ENCODE measurements at regions not wholly inside any gene's neighbourhood (a gene's known extent, or its start where the extent isn't known, plus 50 kb on each side); places are given as distances from the start of the nearest gene placed in this dataset.

DNA sequence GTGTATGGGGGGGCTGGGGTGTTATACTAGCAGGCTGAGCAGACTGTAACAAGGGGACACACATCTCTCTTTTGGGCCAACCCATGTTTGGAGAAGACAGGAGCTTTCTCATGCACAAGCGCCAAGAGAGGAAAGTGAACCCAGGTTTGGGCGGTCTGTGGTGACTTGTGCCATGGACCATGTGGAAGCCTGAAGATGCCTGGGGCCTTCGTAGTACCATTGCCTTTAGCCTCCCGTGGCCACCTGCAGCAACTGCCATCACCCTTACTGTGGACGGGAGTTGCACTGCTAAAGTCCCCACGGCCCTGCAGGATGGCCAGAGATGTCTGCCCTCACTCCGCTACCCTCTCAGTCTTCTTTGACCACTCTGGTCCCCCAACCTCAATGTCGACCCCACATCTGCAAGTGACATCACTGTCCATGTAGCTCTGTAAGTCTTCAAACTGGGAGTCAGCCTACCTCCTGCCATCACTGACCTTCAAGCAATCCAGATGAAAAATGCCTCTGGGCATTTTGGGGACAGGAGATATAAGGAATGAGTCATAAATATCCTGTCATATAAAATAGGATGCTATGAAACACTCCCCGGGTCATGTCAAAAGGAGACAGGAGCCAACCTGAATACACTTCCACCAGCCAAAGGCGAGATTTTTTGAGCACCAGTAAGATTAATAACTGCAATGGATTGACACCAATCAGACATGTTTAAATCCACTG lies 74.7 kb upstream of the C15orf39 start:
- Histone ChIP-seq H3K4me3 (no peak overlapping the region), H3K27ac (no peak overlapping the region)

DNA sequence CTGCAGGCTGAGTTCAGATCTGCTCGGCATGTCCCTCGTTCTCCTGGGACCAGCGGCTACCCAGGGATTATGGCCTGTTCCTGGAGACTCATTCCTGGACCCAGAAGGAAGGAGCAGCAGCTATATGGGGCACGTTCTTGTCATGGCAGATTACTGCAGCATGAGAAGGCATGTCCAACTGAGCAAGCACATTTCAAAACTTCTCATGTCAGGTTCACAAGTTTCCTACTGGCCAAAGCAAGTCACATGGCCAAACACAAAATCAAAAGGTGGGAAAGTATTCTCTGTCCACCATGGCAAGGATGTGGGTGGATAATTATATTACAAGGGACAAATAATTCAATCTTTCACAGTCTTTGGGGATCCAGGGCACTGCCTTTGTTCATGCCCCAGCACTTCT lies 71.9 kb upstream of the C15orf39 start:
- Histone ChIP-seq H3K4me3 (no peak overlapping the region), H3K27ac (no peak overlapping the region)

DNA sequence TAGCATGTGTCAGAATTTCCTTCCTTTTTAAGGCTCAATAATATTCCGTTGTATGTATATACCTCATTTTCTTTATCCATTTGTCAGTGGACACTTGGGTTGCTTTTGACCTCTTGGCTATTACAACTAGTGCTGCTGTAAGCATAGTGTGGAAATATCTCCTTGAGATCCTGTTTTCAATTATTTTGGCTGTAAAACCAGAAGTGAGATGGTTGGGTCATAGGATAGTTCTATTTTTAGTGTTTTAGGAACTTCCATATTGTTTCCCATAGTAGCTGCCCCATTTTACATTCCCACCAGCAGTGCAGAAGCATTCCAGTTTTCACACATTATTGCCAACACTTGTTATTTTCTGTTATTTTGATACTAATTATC lies 70.4 kb upstream of the C15orf39 start:
- Histone ChIP-seq H3K4me3 (no peak overlapping the region), H3K27ac (peak overlapping the region in 6 of 21 experiments; percentile 14 to 66 (median 29))

DNA sequence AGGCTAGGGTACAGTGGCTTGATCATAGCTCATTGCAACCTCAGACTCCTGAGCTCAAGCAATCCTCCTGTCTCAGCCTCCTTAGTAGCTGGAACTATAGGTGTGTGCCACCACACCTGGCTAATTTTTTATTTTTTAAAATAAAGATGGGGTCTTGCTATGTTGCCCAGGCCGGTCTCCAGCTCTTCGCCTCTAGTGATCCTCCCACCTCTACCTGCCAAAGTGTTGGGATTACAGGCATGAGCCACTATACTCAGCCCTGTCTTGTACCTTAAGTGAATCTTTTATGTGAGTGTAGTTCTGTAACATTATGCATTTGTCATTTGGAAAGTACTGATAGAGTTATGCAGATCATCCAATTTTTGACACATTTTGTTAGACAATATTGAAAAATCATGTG lies 66.9 kb upstream of the C15orf39 start:
- H3K27ac ChIP-seq, result no peak overlapping the region
- H3K4me3 ChIP-seq, result no peak overlapping the region

DNA sequence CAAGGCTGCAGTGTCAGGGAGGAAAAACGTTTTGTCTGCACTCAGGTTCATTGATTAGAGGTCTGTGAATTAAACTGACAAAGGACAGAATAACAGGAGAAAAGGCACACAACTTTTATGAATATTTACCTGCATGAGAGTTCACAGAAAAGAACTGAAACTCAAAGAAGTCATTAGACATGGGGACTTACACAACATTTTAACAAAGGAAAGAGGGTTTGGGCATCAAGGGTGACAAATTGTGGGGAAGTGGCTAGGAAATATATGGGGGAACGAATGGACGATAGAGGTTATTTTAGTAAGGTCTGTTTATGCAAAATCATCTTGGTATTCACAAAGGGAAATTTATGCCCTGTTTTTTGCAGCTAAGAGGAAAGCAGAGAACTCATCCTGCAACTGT lies 65.6 kb upstream of the C15orf39 start:
- no peak overlapping the region for H3K27ac ChIP-seq

DNA sequence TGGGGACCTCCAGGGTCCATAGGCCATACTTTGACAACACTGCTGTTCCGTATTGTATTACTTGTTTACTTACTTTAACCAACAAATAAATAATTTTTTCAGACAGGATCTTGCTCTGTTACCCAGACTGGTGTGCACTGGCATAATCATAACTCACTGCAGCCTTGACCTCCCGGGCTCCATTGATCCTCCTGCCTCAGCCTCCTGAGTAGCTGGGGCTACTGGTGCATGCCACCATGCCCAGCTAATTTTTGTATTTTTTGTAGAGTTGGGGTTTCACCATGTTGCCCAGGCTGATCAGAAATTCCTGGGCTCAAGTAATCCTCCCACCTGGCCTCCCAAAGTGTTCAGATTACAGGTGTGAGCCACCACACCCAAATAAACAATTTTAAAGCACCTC lies 64.9 kb upstream of the C15orf39 start:
- no peak overlapping the region for H3K27ac ChIP-seq
- no peak overlapping the region for H3K4me3 ChIP-seq

More for the DNA sequence above, 65.6 kb upstream of the C15orf39 start:
- H3K4me3 ChIP-seq, result no peak overlapping the region

DNA sequence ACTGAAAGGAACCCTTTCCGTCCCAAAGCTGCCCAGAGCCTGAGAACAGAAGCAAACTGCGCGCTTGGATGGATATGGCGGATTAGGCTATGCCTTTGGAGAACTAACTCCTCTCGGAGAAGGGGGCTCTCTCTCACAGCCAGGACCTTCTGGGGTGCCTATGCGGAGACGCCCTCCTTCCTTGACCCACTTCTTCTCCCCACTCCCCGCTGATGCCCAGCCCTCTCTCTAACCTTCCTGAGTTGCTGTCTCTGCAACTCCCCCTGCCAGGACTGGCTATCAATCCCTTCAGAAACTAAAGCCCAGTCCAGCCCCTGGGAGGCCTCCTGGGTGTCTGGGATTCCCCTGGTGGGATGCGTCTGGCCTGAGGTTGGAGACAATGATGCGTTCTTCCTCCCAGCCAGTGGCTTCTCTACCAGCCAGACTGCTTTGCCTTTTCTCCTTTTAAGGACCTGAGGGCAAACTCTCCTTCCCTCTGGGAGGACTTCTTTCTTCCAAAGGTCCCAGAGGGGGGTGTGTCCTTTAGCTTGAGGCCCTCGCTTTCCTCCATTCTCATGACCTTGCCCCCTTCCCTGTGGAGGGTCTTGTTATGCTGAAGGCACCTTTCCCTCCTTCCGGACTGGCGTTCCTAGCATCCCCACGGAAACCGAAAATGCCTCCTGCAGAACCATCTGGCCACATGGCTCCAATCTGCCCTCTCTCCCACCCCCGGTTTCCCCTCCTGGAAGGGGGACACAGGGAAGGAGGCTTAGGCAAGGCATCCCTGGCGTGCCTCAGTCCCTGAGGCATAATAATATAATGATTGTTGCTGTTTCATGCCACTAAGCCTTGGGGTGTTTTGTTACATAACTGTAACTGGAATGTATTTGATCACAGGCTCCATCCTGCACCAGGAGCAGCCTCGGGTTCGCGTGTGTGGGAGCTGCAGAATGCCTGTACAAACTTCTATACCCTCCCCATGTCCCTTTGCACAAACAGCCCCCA lies 63.4 kb upstream of the C15orf39 start:
- Histone ChIP-seq H3K27ac (peak overlapping the region in 9 of 21 experiments; percentile 31 to 68 (median 45)), H3K4me3 (no peak overlapping the region)

DNA sequence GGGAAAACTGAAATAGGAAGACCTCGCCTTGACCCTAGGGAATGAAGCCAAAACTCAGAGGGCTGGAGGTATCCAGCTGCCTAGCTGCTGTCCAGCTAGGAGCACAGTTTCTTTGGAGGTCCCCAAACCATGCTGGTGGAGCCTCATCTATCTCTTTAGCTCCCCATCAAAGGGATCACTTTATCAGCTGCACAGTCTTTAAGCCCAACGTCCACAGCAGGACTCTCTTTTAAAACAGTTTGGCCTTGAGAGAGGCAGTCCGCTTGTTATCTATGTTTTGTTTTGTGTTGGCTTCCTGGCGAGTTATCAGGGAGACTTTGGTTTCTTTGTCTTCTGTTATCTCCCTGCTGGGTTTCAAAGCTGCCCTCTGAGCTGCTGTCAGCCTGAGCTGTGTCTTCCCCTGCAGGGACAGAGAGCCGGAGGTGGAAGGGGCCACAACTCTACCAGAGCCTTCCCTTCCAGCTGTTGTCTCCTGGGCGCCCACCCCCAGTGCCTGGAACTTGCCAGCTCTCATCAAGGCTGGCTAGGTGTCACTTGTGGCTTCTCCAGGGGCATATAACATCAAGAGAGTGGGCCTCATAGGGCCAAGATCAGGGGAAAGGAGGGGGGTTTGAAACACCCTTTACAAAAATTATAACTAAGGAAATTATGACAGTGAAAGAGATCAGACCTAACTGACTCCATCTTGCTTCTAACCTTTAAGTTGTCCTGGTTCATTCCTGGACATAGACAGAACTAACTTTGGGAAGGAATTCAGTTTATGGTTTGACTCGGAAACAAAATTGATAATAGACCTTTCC lies 61.4 kb upstream of the C15orf39 start:
- no peak overlapping the region for H3K4me3 ChIP-seq
- no peak overlapping the region for H3K27ac ChIP-seq

DNA sequence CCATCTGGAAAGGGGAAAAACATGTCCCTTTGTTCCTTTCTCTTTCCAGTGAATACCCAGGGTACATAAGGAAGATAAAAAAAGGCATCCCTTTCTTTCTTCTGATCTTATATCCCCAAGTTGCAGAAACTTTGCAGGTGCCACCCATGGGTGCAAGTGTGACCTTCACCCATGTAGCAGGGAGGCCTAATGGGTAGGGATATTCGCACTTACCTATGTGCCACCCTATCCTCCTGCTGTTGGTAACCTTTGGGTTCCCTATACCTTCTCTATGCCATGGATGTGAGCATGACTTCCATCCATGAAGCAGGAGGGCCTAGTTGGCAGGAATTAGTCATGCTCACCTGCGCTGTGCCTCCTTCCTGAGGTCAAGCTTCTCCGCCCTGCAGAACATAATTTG lies 59.2 kb upstream of the C15orf39 start:
- Histone ChIP-seq H3K27ac (no peak overlapping the region), H3K4me3 (no peak overlapping the region)

DNA sequence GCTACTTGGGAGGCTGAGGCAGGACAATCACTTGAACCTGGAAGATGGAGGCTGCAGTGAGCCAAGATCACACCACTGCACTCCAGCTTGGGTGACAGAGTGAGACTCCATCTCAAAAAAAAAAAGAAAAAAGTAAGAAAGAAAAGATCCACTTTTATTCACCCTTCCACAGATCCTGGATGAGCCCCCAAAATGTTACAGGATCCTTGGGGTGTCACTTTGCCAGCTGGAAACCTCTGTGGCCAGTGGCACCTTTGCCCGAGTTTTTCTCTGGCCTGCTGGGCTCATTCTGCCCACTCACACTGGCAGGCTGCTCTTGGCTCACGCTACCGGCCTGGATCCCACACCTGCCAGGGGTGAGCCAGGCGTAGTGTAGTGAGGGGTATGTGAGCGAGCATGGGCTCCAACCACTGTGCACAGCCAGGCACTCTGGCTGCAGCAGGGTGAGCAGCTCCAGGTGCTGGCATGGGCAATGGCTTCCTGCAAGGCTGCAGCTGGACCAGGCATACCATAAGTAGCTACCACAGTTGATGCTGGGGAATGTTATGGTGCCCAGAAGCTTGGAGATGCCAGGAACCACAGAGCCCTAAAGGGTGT lies 57.8 kb upstream of the C15orf39 start:
- no peak overlapping the region for H3K4me3 ChIP-seq
- H3K27ac ChIP-seq, result no peak overlapping the region

DNA sequence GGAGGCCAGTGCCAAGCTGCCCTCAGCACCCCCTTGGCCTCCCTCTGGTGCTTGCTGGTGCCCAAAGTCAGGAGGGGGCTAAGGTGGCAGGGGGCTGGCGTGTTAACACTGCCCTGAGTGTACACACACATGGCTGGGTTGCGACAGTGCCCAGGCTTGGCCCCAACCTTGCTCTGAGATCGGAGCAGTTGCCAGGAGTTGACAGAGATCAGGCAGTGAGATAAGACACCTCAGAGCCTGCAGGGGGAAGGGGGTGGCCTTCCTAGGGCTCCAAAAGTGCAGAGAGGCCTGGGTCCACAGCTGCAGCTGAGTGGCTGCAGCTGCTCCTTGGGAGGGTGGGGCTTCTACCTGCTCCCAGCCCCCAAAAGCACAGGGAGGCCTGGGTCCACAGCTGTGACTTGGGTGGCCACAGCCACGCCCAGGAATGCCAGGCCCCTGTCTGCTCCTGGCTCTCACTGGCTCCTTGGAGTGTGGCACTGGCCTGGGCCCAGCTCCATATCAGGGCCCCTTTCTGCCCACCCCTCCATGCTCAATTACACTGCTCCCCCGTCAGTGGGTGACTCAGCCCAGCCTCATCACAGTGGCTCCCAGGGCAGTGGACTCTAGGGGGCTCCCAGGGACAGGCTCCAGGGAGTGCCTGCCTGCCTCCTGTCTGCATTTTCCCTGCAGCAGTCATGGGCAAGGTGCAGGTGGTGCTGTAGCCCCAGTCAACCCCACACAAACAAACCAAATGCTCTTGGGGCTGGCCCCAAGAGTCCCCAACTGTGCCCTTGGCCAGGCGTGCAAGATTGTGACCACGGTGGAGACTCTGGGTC lies 56.4 kb upstream of the C15orf39 start:
- no peak overlapping the region for H3K27ac ChIP-seq
- H3K4me3 ChIP-seq, result no peak overlapping the region

DNA sequence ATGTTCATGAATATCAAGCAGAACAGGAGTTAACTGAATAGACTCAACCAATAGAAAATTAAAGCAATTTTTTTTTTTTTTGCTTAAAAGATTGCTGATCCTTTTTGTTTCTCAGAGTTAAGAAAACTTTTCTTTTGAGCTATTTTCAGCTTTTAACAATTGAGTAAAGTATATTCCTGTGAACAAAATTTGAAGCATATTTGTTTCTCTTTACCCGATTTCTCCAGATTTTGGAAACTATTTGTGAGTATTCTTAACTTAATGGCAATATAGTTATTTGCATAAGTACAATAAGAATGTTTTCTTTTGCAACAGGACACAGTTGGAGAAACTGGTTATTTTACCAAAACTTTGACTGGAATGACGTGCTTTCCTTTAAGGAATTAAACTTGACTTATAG lies 53.4 kb upstream of the C15orf39 start:
- Histone ChIP-seq H3K27ac (no peak overlapping the region), H3K4me3 (no peak overlapping the region)

DNA sequence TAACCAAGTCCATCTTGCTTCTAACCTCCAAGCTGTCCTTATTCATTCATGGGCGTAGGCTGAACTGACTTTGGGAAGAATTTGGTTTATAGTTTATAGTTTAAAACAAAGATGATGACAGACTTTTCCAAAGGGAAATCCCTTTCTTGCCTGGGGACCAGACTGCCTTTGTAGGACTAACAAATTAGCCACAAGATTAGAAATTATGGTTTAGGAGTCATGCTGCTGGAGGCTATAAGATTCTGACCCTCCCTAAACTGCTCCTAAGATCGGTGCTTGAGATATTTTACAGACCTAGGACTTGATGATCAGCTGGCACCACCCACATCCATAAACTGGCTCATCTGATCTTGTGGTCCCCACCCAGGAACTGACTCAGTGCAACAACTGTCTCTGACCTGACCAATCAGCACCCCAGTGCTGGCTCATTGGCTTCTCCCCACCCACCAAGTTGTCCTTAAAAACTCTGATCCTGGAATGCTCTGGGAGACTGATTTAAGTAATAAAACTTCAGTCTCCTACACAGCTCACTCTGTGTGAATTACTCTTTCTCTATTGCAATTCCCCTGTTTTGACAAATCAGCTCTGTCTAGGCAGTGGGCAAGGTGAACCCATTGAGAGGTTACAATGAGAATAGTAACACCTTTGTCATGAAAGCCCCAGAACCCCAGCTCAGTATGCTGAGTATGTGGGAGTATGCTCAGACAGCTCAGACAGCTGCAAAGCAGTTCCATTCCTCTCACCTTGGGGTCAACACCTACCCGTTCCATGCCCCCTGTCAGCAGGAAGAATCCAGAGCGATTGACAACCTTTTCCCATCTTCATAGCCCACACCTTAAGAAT lies 51.6 kb upstream of the C15orf39 start:
- H3K27ac ChIP-seq, result peak overlapping the region in 4 of 21 experiments; percentile 21 to 45 (median 40)
- no peak overlapping the region for H3K4me3 ChIP-seq

DNA sequence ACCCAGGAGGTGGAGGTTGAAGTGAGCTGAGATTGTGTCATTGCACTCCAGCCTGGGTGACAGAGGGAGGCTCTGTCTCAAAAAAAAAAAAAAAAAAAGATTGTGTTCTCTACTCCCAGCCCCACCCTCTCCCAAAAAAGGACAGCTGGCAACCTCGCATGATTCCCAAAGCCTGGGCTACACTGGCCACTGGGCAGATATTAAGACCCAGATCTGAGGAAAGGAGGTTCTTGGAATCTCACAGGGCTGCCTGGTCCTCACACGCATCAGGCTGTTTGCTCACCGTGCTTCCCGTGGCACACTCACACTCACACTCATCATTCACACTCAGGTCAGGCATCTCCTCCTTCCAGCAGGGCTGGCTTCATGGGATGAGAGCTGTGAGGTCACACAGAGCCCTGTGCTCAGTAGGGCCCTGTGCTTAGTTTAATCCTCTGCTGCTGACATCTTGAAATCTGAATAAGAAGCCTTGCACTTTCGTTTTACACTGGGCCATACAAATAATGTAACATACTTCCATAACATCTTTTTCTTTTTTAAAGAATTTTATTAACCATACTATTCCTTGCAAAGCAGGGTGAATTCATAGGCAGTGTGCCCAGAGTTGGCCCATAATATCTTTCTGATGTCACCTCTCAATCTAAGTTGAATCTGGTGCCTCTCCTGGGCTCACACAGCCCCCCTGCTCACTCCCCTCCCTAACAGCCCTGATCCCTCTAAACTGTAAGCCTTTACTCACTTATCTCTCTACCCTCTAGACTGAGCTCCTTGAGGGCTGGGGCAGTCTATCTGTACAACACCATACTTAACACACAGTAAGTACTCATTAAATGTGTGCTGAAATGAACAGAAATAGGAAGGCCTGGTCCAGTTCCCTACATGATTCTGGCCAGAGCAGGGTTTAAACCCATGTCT lies 50.2 kb upstream of the C15orf39 start:
- peak overlapping the region in 8 of 21 experiments; percentile 7 to 62 (median 45) for H3K27ac ChIP-seq

More for the DNA sequence above, 50.2 kb upstream of the C15orf39 start:
- H3K4me3 ChIP-seq, result no peak overlapping the region
